GM06990 (cell line): ENCODE measurements at regions not wholly inside any gene's neighbourhood (a gene's known extent, or its start where the extent isn't known, plus 50 kb on each side); places are given as distances from the start of the nearest gene placed in this dataset.

Experiments
- DNase-seq: peaks from one replicate; pipeline ENCODE4 v3.0.0-alpha.2; 2011; ENCODE audit not compliant: insufficient read length; ENCODE audit errors: extremely low read depth
- H3K27me3 ChIP-seq: replicated peaks from 2 replicates; pipeline ENCODE4 v1.6.0; 2011; ENCODE audit warnings: low read length; ENCODE audit not compliant: control insufficient read depth, insufficient read depth
- H3K36me3 ChIP-seq: 2 replicates; pipeline ENCODE4 v1.5.1; 2011; ENCODE audit warnings: low read length; ENCODE audit not compliant: control insufficient read depth, insufficient read depth
- H3K4me3 ChIP-seq: replicated peaks from 2 replicates; pipeline ENCODE4 v1.5.1; 2011; ENCODE audit warnings: low read depth, mild to moderate bottlenecking, control low read depth, low read length
- TF ChIP-seq, protein P1 (sequence below): IDR thresholded peaks from 2 replicates; pipeline ENCODE4 v1.5.1; 2011; ENCODE audit warnings: low read length, control low read depth, mild to moderate bottlenecking, inconsistent platforms; ENCODE audit not compliant: insufficient read depth, poor library complexity, severe bottlenecking

DNA sequence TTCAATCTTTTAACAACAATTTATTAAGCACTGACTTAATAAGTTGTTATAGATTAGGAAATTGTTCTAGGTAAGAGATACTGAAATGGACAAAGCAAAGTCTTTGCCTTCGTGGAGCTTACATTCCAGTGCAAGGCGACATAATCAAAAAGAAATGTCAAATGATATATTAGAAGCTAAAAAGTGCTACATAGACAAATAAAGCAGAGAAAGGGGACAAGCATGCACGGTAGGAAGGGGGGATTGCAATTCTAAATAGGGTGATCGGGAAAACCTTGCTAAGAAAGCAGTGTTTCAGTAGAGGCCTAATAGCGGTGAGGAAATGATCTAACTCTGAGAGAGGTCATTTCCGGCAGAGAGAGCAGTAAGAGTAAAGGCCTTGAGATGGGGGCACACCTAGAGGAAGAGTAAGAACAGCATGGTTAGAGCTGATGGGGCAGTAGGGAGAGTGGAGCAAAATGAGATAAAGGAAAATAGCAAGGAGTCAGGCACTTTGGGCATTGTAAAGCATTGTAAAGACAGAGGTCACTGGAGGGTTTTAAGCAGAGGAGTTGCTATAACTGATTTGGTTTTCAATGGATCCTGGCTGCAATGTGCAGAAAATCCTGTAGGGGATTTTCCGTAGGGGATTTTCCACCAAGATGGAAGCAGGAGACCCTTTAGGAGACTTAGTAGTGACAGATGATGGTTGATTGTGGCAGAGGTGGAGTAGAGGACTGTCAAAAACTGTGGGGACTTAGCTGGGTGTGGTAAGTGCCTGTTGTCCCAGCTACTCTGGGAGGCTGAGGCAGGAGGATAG lies 71.7 kb upstream of the CFAP20DC start:
- Histone ChIP-seq H3K4me3 (no peak overlapping the region), H3K36me3 (no peaks in the 10 kb centered on the region), H3K27me3 (no peaks in the 10 kb centered on the region)
- TF ChIP-seq, protein P1, sequence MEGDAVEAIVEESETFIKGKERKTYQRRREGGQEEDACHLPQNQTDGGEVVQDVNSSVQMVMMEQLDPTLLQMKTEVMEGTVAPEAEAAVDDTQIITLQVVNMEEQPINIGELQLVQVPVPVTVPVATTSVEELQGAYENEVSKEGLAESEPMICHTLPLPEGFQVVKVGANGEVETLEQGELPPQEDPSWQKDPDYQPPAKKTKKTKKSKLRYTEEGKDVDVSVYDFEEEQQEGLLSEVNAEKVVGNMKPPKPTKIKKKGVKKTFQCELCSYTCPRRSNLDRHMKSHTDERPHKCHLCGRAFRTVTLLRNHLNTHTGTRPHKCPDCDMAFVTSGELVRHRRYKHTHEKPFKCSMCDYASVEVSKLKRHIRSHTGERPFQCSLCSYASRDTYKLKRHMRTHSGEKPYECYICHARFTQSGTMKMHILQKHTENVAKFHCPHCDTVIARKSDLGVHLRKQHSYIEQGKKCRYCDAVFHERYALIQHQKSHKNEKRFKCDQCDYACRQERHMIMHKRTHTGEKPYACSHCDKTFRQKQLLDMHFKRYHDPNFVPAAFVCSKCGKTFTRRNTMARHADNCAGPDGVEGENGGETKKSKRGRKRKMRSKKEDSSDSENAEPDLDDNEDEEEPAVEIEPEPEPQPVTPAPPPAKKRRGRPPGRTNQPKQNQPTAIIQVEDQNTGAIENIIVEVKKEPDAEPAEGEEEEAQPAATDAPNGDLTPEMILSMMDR, result no peak
- DNase-seq, result no peak

DNA sequence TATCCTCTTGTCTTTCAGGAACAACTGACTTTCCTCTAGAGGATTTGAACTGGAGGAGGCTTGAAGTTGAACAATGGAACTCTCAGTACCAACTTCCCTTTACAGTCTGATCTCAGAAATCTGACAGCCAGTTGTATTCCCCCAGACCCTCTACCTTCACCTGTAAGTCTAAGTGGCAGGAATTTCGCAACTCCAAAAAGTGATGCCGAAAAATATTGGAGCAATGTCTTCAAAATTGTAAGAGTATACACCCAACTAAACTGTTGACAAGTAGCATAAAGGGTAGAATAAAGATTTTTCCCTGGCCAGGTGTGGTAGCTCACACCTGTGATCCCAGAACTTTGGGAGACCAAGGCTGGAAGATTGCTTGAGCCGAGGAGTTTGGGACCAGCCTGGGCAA lies 69.1 kb upstream of the CFAP20DC start:
- no peaks in the 10 kb centered on the region for H3K36me3 ChIP-seq
- no peaks in the 10 kb centered on the region for H3K27me3 ChIP-seq
- no peak for DNase-seq
- TF ChIP-seq, protein P1, result no peak
- H3K4me3 ChIP-seq, result no peak overlapping the region

GRCh38 chr3:59117396-59117795 lies 67.6 kb upstream of the CFAP20DC start:
- H3K36me3 ChIP-seq, result no peaks in the 10 kb centered on the region
- H3K27me3 ChIP-seq, result no peaks in the 10 kb centered on the region
- no peak for DNase-seq
- TF ChIP-seq, protein P1, result no peak
- no peak overlapping the region for H3K4me3 ChIP-seq

DNA sequence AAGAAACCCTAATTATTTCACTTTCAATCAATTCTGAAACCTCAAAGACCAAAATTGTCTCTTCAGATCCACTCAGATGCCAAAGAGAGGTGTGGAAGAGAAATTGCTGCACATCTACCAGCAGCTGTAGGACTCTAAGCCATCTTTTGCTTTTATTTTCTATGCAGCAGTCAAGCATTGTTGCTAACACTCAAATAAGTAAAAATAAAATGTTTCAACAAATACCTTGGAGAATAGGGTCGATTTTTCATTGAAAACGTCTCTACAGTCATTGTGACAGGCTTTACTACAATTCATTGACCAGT lies 66.4 kb upstream of the CFAP20DC start:
- no peaks in the 10 kb centered on the region for H3K36me3 ChIP-seq
- no peak overlapping the region for H3K4me3 ChIP-seq
- TF ChIP-seq, protein P1, result no peak
- DNase-seq, result peak; percentile 6
- H3K27me3 ChIP-seq, result no peaks in the 10 kb centered on the region

- H3K27me3 ChIP-seq, result no peaks in the 10 kb centered on the region
- H3K4me3 ChIP-seq, result peak overlapping the region; percentile 31
- DNase-seq, result no peak
- H3K36me3 ChIP-seq, result no peaks in the 10 kb centered on the region
- TF ChIP-seq, protein P1, result no peak
Measured at GRCh38 chr3:59115364-59116232, 65.8 kb upstream of the CFAP20DC start.
